ENCODE measurements at regions not wholly inside any gene's neighbourhood (a gene's known extent, or its start where the extent isn't known, plus 50 kb on each side); places are given as distances from the start of the nearest gene placed in this dataset.

- no peak for DNase-seq
- H3K4me1 ChIP-seq, result no peaks in the 10 kb centered on the region
- no peaks in the 10 kb centered on the region for H3K9me3 ChIP-seq
- H3K36me3 ChIP-seq, result no peaks in the 10 kb centered on the region
- H3K4me3 ChIP-seq (ENCODE audit: low read depth, low read length), result no peak overlapping the region
- TF ChIP-seq, protein P1, sequence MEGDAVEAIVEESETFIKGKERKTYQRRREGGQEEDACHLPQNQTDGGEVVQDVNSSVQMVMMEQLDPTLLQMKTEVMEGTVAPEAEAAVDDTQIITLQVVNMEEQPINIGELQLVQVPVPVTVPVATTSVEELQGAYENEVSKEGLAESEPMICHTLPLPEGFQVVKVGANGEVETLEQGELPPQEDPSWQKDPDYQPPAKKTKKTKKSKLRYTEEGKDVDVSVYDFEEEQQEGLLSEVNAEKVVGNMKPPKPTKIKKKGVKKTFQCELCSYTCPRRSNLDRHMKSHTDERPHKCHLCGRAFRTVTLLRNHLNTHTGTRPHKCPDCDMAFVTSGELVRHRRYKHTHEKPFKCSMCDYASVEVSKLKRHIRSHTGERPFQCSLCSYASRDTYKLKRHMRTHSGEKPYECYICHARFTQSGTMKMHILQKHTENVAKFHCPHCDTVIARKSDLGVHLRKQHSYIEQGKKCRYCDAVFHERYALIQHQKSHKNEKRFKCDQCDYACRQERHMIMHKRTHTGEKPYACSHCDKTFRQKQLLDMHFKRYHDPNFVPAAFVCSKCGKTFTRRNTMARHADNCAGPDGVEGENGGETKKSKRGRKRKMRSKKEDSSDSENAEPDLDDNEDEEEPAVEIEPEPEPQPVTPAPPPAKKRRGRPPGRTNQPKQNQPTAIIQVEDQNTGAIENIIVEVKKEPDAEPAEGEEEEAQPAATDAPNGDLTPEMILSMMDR (IDR thresholded peaks at IDR 0.05; ENCODE audit: low read depth, low read length), result no peak
- peaks cover 22% of the 10 kb centered on the region for H3K27me3 ChIP-seq
Observed at GRCh38 chr1:58248791-58249190, 297.7 kb downstream of the OMA1 start.

- DNase-seq, result no peak
- Histone ChIP-seq H3K9me3 (no peaks in the 10 kb centered on the region), H3K27me3 (peaks cover 22% of the 10 kb centered on the region), H3K36me3 (no peaks in the 10 kb centered on the region), H3K4me3 (ENCODE audit: low read depth, low read length) (no peak overlapping the region), H3K4me1 (no peaks in the 10 kb centered on the region)
- TF ChIP-seq, protein P1 (IDR thresholded peaks at IDR 0.05; ENCODE audit: low read depth, low read length), result no peak
Observed at GRCh38 chr1:58248072-58248471, 298.5 kb downstream of the OMA1 start.

GRCh38 chr1:58246549-58246948, 300.0 kb downstream of the OMA1 start:
- TF ChIP-seq, protein P1 (IDR thresholded peaks at IDR 0.05; ENCODE audit: low read depth, low read length), result no peak

DNA sequence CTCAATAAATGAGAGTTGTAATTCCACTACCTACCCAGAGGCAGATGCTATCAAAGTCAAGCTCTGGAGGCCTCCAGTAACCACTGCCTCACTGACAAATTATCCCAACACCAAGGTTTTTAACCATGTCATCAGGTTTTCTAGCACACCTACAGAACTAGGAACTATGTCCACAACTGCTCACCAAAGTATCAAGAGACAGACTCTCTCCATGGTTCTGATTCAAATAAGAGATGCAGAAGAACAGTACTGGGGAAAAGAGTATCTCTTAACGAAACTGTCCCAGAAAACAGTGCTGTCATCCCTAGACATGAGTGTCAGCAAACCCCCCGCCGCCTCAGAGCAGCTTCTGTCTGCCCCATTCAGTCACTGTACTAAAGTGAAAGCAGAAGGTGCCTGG, 301.7 kb downstream of the OMA1 start:
- DNase-seq, result no peak
- Histone ChIP-seq H3K9me3 (no peaks in the 10 kb centered on the region), H3K27me3 (peaks cover 14% of the 10 kb centered on the region), H3K36me3 (no peaks in the 10 kb centered on the region), H3K4me3 (ENCODE audit: low read depth, low read length) (no peak overlapping the region), H3K4me1 (no peaks in the 10 kb centered on the region)
- TF ChIP-seq, protein P1 (IDR thresholded peaks at IDR 0.05; ENCODE audit: low read depth, low read length), result no peak

More at GRCh38 chr1:58246549-58246948, 300.0 kb downstream of the OMA1 start:
- no peaks in the 10 kb centered on the region for H3K36me3 ChIP-seq
- no peaks in the 10 kb centered on the region for H3K4me1 ChIP-seq
- peaks cover 22% of the 10 kb centered on the region for H3K27me3 ChIP-seq
- H3K9me3 ChIP-seq, result no peaks in the 10 kb centered on the region
- H3K4me3 ChIP-seq (ENCODE audit: low read depth, low read length), result no peak overlapping the region
- DNase-seq, result no peak

DNA sequence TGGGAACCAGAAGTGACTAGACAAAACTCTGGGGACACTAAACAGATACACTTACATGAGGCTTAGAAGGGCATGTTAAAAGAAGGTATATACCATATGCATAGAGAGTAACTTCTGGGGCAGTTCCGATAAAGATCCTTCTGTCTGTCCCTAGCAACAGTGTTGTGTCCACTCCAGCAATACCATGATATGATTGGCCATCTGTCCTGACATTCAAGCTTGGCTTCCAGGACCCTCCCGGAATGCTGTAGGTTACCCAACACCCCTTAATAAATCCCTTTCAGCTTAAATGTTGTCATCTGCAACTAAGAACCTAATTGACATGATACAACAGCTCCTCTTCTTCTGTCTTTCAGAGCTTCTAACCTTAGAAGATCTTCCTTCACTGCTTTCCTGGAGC, 307.7 kb downstream of the OMA1 start:
- Histone ChIP-seq H3K4me3 (ENCODE audit: low read depth, low read length) (no peak overlapping the region), H3K36me3 (no peaks in the 10 kb centered on the region), H3K27me3 (no peaks in the 10 kb centered on the region), H3K4me1 (no peaks in the 10 kb centered on the region), H3K9me3 (no peaks in the 10 kb centered on the region)
- TF ChIP-seq, protein P1 (IDR thresholded peaks at IDR 0.05; ENCODE audit: low read depth, low read length), result no peak
- DNase-seq, result no peak

- no peaks in the 10 kb centered on the region for H3K27me3 ChIP-seq
- H3K9me3 ChIP-seq, result no peaks in the 10 kb centered on the region
- H3K36me3 ChIP-seq, result no peaks in the 10 kb centered on the region
- TF ChIP-seq, protein P1 (IDR thresholded peaks at IDR 0.05; ENCODE audit: low read depth, low read length), result no peak
- no peak overlapping the region for H3K4me3 ChIP-seq (ENCODE audit: low read depth, low read length)
- no peaks in the 10 kb centered on the region for H3K4me1 ChIP-seq
- DNase-seq, result no peak
Observed at GRCh38 chr1:58233729-58234128, 312.8 kb downstream of the OMA1 start.
